NB4 (cell line): ENCODE measurements at regions not wholly inside any gene's neighbourhood (a gene's known extent, or its start where the extent isn't known, plus 50 kb on each side); places are given as distances from the start of the nearest gene placed in this dataset.

Experiments
- POLR2A ChIP-seq: IDR thresholded peaks from 2 replicates; pipeline ENCODE4 v1.6.1; 2011; ENCODE audit warnings: mild to moderate bottlenecking; ENCODE audit not compliant: insufficient read length; ENCODE audit errors: extremely low read depth
- TF ChIP-seq, protein P1 (sequence below): IDR thresholded peaks from one replicate; pipeline ENCODE4 v1.5.1; 2012; ENCODE audit warnings: low read depth, low read length

DNA sequence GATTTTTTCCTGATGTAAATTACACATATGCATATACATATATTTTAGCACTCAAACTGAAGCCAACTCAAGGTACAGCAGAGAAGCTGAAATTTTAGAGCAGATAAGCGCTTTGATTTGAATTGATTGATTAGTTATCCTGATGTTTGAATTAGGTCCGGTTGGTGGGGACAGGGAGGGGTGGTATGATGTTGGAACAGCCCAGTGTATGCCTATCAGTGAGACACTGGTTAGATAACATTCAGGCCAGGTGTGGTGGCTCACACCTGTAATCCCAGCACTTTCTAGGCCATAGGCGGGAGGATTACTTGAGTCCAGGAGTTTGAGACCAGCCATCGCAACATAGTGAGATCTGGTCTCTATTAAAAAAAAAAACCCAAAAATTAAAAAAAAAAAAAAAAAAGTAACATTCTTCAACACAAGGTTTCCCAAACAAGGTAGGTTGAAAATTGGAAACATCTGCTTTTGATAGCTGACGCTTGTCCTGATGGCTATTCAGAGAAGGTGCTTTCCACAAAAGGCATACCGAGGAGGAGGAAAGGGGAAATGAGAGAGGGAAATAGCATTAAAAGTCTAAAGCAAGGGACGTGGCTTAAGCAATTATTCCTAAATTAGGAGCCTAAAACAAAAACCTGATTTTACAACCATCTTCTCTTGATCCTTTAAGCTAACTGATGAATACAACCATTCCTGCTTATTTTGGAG lies 288.4 kb upstream of the JARID2 start:
- TF ChIP-seq, protein P1, sequence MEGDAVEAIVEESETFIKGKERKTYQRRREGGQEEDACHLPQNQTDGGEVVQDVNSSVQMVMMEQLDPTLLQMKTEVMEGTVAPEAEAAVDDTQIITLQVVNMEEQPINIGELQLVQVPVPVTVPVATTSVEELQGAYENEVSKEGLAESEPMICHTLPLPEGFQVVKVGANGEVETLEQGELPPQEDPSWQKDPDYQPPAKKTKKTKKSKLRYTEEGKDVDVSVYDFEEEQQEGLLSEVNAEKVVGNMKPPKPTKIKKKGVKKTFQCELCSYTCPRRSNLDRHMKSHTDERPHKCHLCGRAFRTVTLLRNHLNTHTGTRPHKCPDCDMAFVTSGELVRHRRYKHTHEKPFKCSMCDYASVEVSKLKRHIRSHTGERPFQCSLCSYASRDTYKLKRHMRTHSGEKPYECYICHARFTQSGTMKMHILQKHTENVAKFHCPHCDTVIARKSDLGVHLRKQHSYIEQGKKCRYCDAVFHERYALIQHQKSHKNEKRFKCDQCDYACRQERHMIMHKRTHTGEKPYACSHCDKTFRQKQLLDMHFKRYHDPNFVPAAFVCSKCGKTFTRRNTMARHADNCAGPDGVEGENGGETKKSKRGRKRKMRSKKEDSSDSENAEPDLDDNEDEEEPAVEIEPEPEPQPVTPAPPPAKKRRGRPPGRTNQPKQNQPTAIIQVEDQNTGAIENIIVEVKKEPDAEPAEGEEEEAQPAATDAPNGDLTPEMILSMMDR, result no peak
- no peak for TF ChIP-seq POLR2A
